HEK293 (cell line): ENCODE measurements at regions not wholly inside any gene's neighbourhood (a gene's known extent, or its start where the extent isn't known, plus 50 kb on each side); places are given as distances from the start of the nearest gene placed in this dataset.

ENCODE experiments used
- CTCF ChIP-seq: fragments of 450-650 bp; formaldehyde crosslinking; IDR thresholded peaks from 2 replicates; pipeline ENCODE4 v1.5.1; 2016; ENCODE audit warnings: missing biosample characterization, missing genetic modification characterization
- GLI2 ChIP-seq: fragments of 450-650 bp; formaldehyde crosslinking; IDR thresholded peaks from 2 replicates; pipeline ENCODE4; 2017; ENCODE audit warnings: missing biosample characterization, missing genetic modification characterization, low read depth, borderline replicate concordance
- GLIS2 ChIP-seq: fragments of 450-650 bp; formaldehyde crosslinking; IDR thresholded peaks from 2 replicates; pipeline ENCODE4 v1.5.1; 2016; ENCODE audit warnings: missing biosample characterization, missing genetic modification characterization
- KLF16 ChIP-seq: fragments of 450-650 bp; formaldehyde crosslinking; IDR thresholded peaks from 2 replicates; pipeline ENCODE4 v1.5.1; 2017; ENCODE audit warnings: missing biosample characterization, missing genetic modification characterization
- MEIS1 ChIP-seq: sonication (generic); formaldehyde crosslinking; IDR thresholded peaks from 2 replicates; pipeline ENCODE4 v1.8.1; 2022; ENCODE audit warnings: missing genetic modification reagents, mild to moderate bottlenecking, borderline replicate concordance
- PRDM2 ChIP-seq: fragments of 450-650 bp; formaldehyde crosslinking; IDR thresholded peaks from 2 replicates; pipeline ENCODE4 v1.5.1; 2016; ENCODE audit warnings: missing biosample characterization, missing genetic modification characterization, borderline replicate concordance
- PRDM6 ChIP-seq: fragments of 450-650 bp; formaldehyde crosslinking; IDR thresholded peaks from 2 replicates; pipeline ENCODE4 v1.5.1; 2017; ENCODE audit warnings: missing biosample characterization, missing genetic modification characterization
- REPIN1 ChIP-seq: fragments of 450-650 bp; formaldehyde crosslinking; IDR thresholded peaks from 2 replicates; pipeline ENCODE4 v1.5.1; 2017; ENCODE audit warnings: missing biosample characterization, missing genetic modification characterization, low read depth
- SP7 ChIP-seq: fragments of 450-650 bp; formaldehyde crosslinking; IDR thresholded peaks from 2 replicates; pipeline ENCODE4 v1.5.1; 2016; ENCODE audit warnings: missing biosample characterization, missing genetic modification characterization
- TSHZ1 ChIP-seq: fragments of 450-650 bp; formaldehyde crosslinking; IDR thresholded peaks from 2 replicates; pipeline ENCODE4 v1.5.1; 2016; ENCODE audit warnings: missing biosample characterization, missing genetic modification characterization, borderline replicate concordance
- WT1 ChIP-seq: fragments of 450-650 bp; formaldehyde crosslinking; IDR thresholded peaks from 2 replicates; pipeline ENCODE4 v1.5.1; 2016; ENCODE audit warnings: missing biosample characterization, missing genetic modification characterization
- YY1 ChIP-seq: fragments of 450-650 bp; formaldehyde crosslinking; IDR thresholded peaks from 2 replicates; pipeline ENCODE4 v1.5.1; 2018; ENCODE audit warnings: missing biosample characterization, missing genetic modification characterization
- ZIC2 ChIP-seq: fragments of 450-650 bp; formaldehyde crosslinking; IDR thresholded peaks from 2 replicates; pipeline ENCODE4 v1.5.1; 2016; ENCODE audit warnings: missing biosample characterization, missing genetic modification characterization
- ZNF133 ChIP-seq: fragments of 450-650 bp; formaldehyde crosslinking; IDR thresholded peaks from 2 replicates; pipeline ENCODE4 v1.5.1; 2016; ENCODE audit warnings: missing biosample characterization, missing genetic modification characterization
- ZNF138 ChIP-seq: fragments of 450-650 bp; formaldehyde crosslinking; IDR thresholded peaks from 2 replicates; pipeline ENCODE4 v1.5.1; 2016; ENCODE audit warnings: missing biosample characterization, missing genetic modification characterization, borderline replicate concordance
- ZNF169 ChIP-seq: fragments of 450-650 bp; formaldehyde crosslinking; IDR thresholded peaks from 2 replicates; pipeline ENCODE4 v1.5.1; 2016; ENCODE audit warnings: missing biosample characterization, missing genetic modification characterization
- ZNF280C ChIP-seq: fragments of 450-650 bp; formaldehyde crosslinking; IDR thresholded peaks from 2 replicates; pipeline ENCODE4 v1.5.1; 2016; ENCODE audit warnings: missing biosample characterization, missing genetic modification characterization
- ZNF37A ChIP-seq: fragments of 450-650 bp; IDR thresholded peaks from 2 replicates; pipeline ENCODE4 v1.5.1; 2018; ENCODE audit warnings: missing biosample characterization, missing genetic modification characterization
- ZNF510 ChIP-seq: fragments of 450-650 bp; formaldehyde crosslinking; IDR thresholded peaks from 2 replicates; pipeline ENCODE4 v1.5.1; 2018; ENCODE audit warnings: mild to moderate bottlenecking, missing genetic modification characterization, missing biosample characterization; ENCODE audit not compliant: insufficient replicate concordance
- ZNF514 ChIP-seq: fragments of 450-650 bp; formaldehyde crosslinking; IDR thresholded peaks from 2 replicates; pipeline ENCODE4 v1.5.1; 2016; ENCODE audit warnings: missing biosample characterization, missing genetic modification characterization
- ZNF571 ChIP-seq: fragments of 450-650 bp; formaldehyde crosslinking; IDR thresholded peaks from 2 replicates; pipeline ENCODE4 v1.5.0; 2017; ENCODE audit warnings: missing biosample characterization, missing genetic modification characterization
- ZNF626 ChIP-seq: fragments of 450-650 bp; sonication (Bioruptor Pico); formaldehyde crosslinking; IDR thresholded peaks from 2 replicates; pipeline ENCODE4 v1.5.1; 2018; ENCODE audit warnings: missing biosample characterization, missing genetic modification characterization, inconsistent platforms
- ZNF658 ChIP-seq: fragments of 450-650 bp; formaldehyde crosslinking; IDR thresholded peaks from 2 replicates; pipeline ENCODE4; 2016; ENCODE audit warnings: missing biosample characterization, missing genetic modification characterization
- ZNF670 ChIP-seq: fragments of 450-650 bp; formaldehyde crosslinking; IDR thresholded peaks from 2 replicates; pipeline ENCODE4 v1.5.1; 2016; ENCODE audit warnings: missing biosample characterization, missing genetic modification characterization, low read depth
- ZNF777 ChIP-seq: fragments of 450-650 bp; formaldehyde crosslinking; IDR thresholded peaks from 2 replicates; pipeline ENCODE4 v1.5.1; 2017; ENCODE audit warnings: missing biosample characterization, missing genetic modification characterization, borderline replicate concordance
- ZSCAN23 ChIP-seq: fragments of 450-650 bp; formaldehyde crosslinking; IDR thresholded peaks from 2 replicates; pipeline ENCODE4 v1.5.1; 2016; ENCODE audit warnings: missing biosample characterization, missing genetic modification characterization

DNA sequence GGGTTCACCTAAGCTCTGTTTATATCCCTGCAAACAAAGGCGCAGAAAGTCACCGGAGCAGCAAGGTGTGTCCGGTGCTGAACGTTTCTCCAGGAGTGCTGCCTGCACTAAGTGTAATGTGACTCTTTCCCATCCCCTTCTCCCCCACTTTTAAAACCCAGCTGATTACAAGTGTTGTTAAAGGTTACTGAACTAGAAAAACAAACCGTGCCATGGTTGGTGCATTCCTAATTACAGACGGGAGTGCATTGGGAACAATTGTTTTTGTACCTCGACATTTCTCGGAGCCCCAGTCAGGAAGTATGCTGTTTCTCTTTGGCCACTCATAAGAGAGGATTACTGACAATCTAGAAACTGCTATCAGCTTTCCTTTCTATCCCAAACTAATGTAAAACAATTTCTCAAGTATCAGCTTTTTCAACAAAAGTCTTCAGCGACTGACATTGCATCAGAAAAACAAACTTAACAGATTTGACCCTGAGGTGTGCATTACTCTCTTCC lies 441.0 kb upstream of the SALL1 start (continued):
- TF ChIP-seq MEIS1: no peak
- no peak for TF ChIP-seq REPIN1
- TF ChIP-seq SP7 (tag by site-specific recombination): peak; percentile 60
- TF ChIP-seq PRDM6: 0 out of 2 replicates have a peak, but pooled peaks have one; percentile 26
- TF ChIP-seq KLF16 (tag by site-specific recombination): no peak
- no peak for TF ChIP-seq ZNF138 (tag by site-specific recombination)
- TF ChIP-seq ZNF169: no peak
- no peak for TF ChIP-seq ZSCAN23 (tag by site-specific recombination)
- TF ChIP-seq PRDM2 (tag by site-specific recombination): no peak
- TF ChIP-seq WT1: no peak
- TF ChIP-seq ZNF514: no peak
- no peak for TF ChIP-seq ZNF280C (tag by site-specific recombination)
- TF ChIP-seq ZNF133: no peak
- TF ChIP-seq ZNF510: no peak
- TF ChIP-seq ZNF670: no peak
- TF ChIP-seq ZNF658 (tag by site-specific recombination): no peak
- TF ChIP-seq CTCF: no peak
- TF ChIP-seq GLIS2: no peak
- TF ChIP-seq ZNF626: no peak
- TF ChIP-seq GLI2 (tag by site-specific recombination): no peak
- TF ChIP-seq TSHZ1 (tag by site-specific recombination): no peak
- TF ChIP-seq ZIC2 (tag by site-specific recombination): no peak
- no peak for TF ChIP-seq ZNF777
- no peak for TF ChIP-seq ZNF37A
- TF ChIP-seq YY1 (tag by site-specific recombination): no peak
- no peak for TF ChIP-seq ZNF571
